Adrenal gland (tissue), 5 donors: ENCODE measurements at regions not wholly inside any gene's neighbourhood (a gene's known extent, or its start where the extent isn't known, plus 50 kb on each side); places are given as distances from the start of the nearest gene placed in this dataset.
"Not testable (repeated sequence)": the region's sequence is repeated elsewhere in the genome, so short reads cannot be mapped to it uniquely, and the experiment has no call there.

Experiments used
- POLR2A ChIP-seq, 2 donors: fragments of 450-650 bp; IDR thresholded peaks; one replicate each; pipeline ENCODE4 v1.6.1; 2017; ENCODE audit warnings: antibody characterized with exemption in 2 of 2, mild to moderate bottlenecking in 2 of 2, moderate library complexity in 1 of 2
- TF ChIP-seq, protein P1 (sequence below), 6 experiments: fragments of 450-650 bp in 4 of 6; fragments of 200-600 bp in 2 of 6; sonication (generic) in 1 of 6; IDR thresholded peaks; 1 replicate in 5 of 6; 2 replicates in 1 of 6; pipeline versions ENCODE4 v1.5.1 to v1.8.0; 2016 to 2021; ENCODE audit warnings: antibody characterized with exemption in 6 of 6, mild to moderate bottlenecking in 2 of 6, moderate library complexity in 1 of 6
- donor health status: DM: no; HTN: no; CAD: no.

DNA sequence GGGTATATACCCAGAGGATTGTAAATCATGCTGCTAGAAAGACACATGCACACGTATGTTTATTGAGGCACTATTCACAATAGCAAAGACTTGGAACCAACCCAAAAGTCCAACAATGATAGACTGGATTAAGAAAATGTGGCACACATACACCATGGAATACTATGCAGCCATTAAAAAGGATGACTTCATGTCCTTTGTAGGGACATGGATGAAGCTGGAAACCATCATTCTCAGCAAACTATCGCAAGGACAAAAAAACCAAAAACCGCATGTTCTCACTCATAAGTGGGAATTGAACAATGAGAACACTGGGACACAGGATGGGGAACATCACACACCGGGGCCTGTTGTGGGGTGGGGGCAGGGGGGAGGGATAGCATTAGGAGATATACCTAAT lies 608.6 kb downstream of the RFPL4B start:
- TF ChIP-seq POLR2A (IDR thresholded peaks at IDR 0.05): not testable (repeated sequence)
- TF ChIP-seq, protein P1, sequence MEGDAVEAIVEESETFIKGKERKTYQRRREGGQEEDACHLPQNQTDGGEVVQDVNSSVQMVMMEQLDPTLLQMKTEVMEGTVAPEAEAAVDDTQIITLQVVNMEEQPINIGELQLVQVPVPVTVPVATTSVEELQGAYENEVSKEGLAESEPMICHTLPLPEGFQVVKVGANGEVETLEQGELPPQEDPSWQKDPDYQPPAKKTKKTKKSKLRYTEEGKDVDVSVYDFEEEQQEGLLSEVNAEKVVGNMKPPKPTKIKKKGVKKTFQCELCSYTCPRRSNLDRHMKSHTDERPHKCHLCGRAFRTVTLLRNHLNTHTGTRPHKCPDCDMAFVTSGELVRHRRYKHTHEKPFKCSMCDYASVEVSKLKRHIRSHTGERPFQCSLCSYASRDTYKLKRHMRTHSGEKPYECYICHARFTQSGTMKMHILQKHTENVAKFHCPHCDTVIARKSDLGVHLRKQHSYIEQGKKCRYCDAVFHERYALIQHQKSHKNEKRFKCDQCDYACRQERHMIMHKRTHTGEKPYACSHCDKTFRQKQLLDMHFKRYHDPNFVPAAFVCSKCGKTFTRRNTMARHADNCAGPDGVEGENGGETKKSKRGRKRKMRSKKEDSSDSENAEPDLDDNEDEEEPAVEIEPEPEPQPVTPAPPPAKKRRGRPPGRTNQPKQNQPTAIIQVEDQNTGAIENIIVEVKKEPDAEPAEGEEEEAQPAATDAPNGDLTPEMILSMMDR (IDR thresholded peaks at IDR 0.05): not testable (repeated sequence)
